HG03280 (cell line): ENCODE measurements at regions not wholly inside any gene's neighbourhood (a gene's known extent, or its start where the extent isn't known, plus 50 kb on each side); places are given as distances from the start of the nearest gene placed in this dataset.
"Not testable (repeated sequence)": the region's sequence is repeated elsewhere in the genome, so short reads cannot be mapped to it uniquely, and the experiment has no call there.

Experiments
- ATAC-seq: cut with Tn5 transposase; IDR thresholded peaks from one replicate; pipeline ENCODE4 v1.9.1; 2021; ENCODE audit warnings: mild to moderate bottlenecking, moderate library complexity; ENCODE audit not compliant: unreplicated experiment

DNA sequence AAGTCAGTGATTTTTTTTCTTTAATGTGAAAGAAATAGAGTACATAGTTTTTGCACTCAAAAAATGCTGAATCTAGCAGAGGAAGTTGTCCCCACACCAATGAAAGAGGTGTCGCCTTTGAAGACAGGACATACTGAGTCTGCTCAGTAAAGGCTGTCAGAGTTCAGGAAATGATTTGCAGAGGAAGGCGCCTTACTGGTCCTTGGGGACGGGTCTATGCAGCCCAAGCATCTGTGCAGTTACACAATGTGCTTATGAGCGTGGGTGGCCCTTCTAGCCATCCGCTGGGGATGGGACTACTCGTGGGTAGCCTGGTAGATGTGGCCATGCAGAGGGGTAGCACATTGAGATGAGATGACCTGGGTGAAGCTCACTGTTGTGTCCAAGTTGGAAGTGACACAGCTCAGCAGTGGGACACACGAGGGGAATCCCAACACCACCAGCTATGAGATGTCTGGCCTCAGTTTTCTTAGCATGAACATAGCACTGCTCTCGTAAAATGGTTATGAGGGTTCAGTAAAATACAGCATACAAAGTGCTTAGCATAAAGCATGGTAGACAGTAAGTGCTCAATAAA lies 116.5 kb upstream of the RBPJ start:
- no peak for ATAC-seq

DNA sequence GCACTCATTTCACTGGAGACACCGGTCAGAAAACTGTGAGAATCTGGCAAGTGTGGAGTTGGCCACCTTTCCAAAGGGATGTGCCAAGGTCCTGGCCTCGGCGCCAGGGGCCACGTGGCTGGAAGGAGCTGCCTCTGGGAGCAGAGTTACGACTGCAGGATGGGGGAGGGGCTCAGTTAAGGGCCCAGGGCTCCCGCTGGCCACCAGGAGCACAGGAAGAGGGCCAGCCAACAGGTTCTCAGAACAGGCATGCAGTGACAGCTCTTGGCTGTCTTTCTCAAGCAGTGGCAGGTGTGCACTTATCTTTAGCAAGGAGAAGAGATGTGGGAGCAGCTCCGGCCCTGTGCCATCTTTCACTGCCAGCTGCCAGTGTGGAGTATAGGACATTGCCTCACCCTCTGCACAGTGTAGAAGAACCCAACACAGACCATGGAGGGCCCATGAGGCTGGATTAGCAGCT lies 115.9 kb upstream of the RBPJ start:
- ATAC-seq = no peak

- ATAC-seq = no peak
These were observed 114.5 kb upstream of the RBPJ start for GRCh38 chr4:26206339-26206738.

GRCh38 chr4:26206999-26207398 lies 113.8 kb upstream of the RBPJ start:
- no peak for ATAC-seq

GRCh38 chr4:26207631-26208030 lies 113.2 kb upstream of the RBPJ start:
- no peak for ATAC-seq

DNA sequence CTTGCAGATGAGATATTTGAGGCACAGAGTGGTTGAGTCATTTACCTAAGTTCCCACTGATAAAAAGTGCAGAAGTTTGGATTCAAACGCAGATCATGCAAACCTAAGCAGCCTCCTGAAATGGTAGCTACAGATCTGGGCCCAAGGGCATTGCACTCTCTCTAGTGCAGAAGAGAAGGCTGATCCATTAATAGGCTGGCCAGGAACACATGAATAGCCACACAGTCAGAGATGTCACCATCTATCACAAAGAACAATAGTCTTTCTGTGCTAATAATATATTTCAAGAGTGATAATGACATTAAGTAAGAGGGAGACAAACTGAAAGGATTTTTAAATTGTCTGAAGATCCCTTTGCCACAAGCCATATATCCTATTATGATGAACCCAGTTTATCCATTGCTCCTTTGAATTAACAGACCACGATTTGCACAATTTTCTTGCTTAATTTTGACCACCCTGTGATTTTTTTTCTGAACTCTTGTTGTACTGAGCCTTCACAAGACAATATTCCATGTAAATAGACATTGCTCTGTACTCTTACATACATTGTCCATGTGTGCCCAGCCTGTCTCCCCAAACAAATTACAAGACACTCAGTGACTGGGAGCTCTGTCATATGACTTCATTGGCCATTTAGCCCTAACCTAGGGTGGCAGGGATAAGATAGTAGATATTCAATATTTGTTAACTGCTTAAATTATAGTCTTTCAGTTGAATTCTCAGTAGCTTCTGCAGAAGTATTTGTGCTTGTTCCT lies 112.4 kb upstream of the RBPJ start:
- no peak for ATAC-seq

DNA sequence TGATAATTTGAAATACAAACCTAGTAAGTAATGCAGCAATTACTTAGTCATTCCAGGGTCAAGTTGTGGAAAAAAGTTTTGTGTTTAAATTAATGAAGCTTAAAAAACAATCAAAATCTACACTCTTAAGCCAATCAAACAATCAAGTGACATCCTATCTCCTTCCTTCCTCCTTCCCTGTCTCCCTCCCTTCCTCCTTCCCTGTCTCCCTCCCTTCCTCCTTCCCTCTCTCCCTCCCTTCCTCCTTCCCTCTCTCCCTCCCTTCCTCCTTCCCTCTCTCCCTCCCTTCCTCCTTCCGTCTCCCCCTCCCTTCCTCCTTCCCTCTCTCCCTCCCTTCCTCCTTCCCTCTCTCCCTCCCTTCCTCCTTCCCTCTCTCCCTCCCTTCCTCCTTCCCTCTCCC lies 111.4 kb upstream of the RBPJ start:
- ATAC-seq = not testable (repeated sequence)

- ATAC-seq = no peak
These were observed 108.3 kb upstream of the RBPJ start for GRCh38 chr4:26212528-26212927.

GRCh38 chr4:26213317-26213716 lies 107.5 kb upstream of the RBPJ start:
- ATAC-seq = no peak

DNA sequence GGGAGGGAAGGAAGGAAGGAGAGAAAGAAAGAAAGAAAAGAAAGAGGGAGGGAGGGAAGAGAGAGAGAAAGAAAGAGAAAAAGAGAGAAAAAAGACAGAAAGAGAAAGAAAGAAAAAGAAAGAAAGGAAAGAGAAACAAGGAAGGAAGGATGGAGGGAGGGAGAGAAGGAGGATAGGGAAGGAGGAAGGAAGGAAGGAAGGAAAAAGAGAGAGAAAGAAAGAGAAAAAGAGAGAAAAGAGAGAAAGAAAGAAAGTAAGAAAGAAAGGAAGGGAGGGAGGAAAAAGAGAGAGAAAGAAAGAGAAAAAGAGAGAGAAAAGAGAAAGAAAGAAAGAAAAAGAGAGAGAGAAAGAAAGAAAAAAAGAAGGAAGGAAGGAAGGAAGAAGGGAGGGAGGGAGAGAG lies 105.8 kb upstream of the RBPJ start:
- ATAC-seq = no peak

DNA sequence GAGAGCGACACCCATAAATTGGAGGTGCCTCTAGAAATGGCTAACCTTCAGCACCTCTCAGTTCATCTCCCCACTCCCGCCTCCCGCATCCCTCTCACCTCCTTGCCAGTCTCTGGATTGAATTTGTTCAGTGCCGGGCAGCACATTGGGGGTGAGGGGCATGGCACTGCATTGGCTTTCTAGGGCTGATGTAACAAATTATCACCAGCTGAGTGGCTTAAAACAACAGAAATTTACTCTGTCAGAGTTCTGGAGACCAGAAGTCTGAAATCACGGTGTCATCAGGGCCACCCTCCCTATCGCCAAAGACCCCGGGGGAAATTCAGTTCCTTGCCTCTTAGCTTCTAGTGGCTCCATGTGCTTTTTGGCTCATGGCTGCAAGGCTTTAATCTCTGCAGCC lies 105.1 kb upstream of the RBPJ start:
- ATAC-seq = no peak

- ATAC-seq = no peak
These were observed 103.3 kb upstream of the RBPJ start for GRCh38 chr4:26217481-26217880.

GRCh38 chr4:26217961-26218676 lies 102.7 kb upstream of the RBPJ start:
- ATAC-seq = peak; percentile 81

GRCh38 chr4:26218677-26219605 lies 101.9 kb upstream of the RBPJ start:
- ATAC-seq = peak; percentile 12

DNA sequence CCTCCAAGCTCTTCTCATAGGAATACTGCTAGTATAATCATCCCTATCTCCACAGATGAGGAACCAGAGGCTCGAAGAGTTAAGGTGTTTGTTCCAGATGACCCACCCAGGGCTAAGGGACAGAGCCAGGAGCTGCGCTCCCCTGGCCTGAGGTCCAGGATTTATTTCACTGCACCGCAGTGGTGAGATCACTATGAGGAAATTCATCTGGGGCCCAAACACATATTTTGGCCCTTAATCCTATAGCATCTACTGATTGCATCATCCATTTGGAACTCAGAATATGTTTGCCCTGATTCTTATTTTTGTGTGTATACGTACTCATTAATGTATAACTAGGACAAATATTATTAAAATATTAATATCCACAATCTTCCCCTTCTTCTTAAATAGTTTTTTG lies 100.1 kb upstream of the RBPJ start:
- no peak for ATAC-seq

DNA sequence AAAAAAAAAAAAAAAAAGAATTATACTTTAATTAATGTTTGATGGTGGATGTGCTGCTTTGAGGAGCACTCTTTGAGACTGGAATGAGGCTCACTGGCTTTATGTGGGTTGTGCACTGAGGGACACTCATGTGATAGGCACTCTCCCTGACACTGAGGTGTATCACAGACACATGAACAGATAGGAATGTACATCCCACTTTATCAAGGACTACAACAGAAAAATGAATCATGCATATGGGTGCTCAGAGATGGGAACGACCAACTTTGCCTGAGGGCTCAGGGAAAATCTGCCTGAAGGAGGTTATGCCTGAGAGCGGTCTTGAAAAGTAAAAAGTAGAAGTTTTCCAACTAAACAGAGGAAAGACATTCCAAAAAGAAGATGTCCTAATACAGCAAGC lies 97.7 kb upstream of the RBPJ start:
- ATAC-seq = no peak

DNA sequence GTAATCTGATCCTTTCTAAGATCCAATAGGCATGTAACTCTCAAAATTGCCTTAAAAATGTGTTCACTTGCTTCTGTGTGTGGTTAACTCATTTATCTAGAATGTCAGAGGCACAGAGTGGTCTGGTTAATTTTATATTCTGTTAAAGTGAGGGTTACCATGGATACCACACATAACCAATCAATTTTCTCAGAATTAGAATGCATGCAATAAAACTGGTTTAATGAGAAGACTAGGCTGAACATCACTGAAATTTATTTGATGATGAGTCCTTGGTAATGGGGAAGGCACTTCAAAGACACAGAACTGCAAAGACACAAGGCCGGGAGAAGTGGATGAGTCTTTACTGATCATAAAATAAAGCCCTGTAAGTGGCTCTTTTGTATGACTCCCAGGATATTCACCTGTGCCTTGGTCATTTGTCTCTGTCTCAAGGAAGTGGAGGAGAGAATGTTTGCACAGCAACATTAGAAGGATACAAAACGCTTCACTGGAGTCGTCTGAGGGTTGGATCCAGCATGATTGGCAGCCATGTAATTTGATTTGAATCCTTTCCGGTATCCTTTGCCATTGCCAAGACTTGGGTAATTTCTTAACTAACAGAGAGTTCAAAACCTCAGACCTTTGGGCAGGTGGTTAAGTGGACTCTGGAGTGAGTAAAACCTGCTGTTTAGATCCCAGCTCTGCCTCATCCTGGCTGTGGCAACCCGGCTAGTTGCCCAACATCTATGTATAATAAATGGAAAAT lies 94.0 kb upstream of the RBPJ start:
- ATAC-seq = no peak

GRCh38 chr4:26227601-26228229 lies 93.1 kb upstream of the RBPJ start:
- ATAC-seq = no peak

GRCh38 chr4:26228883-26229282 lies 91.9 kb upstream of the RBPJ start:
- no peak for ATAC-seq

GRCh38 chr4:26229974-26230373 lies 90.8 kb upstream of the RBPJ start:
- ATAC-seq = no peak
